IMR-90 (cell line): ENCODE measurements at regions not wholly inside any gene's neighbourhood (a gene's known extent, or its start where the extent isn't known, plus 50 kb on each side); places are given as distances from the start of the nearest gene placed in this dataset.

Experiments
- ATAC-seq: fragments of 200-7000 bp; cut with Tn5 transposase; 2 replicates; pipeline ENCODE4 v1.9.1; 2020; ENCODE audit warnings: low read depth, mild to moderate bottlenecking, moderate library complexity
- BruUV-seq: library from RNA; stranded (reverse); fragments of 400-500 nt; replicated peaks from 2 replicates; lab custom pipeline; 2021; lab: Mats Ljungman, UMichigan
- CTCF ChIA-PET: fragments of 300-600 bp; formaldehyde crosslinking; extraction: SDS; loops from one replicate; lab custom pipeline; 2021; ENCODE audit warnings: antibody characterized with exemption; lab: Yijun Ruan, JAX
- POLR2A ChIA-PET: fragments of 300-600 bp; sonication (Branson Sonifier 250); formaldehyde crosslinking; loops from one replicate; lab custom pipeline; 2022; ENCODE audit warnings: antibody characterized with exemption; ENCODE audit not compliant: unreplicated experiment; lab: Charles Lee
- DNase-seq: peaks from one replicate; pipeline ENCODE4 v3.0.0; 2013
- H2AFZ ChIP-seq: replicated peaks from 2 replicates; pipeline ENCODE3; 2013; ENCODE audit warnings: low read length, mild to moderate bottlenecking; ENCODE audit not compliant: poor library complexity
- H2AK5ac ChIP-seq: 2 replicates; pipeline ENCODE4 v1.6.1; 2013; ENCODE audit warnings: low read depth, low read length, inconsistent platforms
- H2AK9ac ChIP-seq: replicated peaks from 2 replicates; pipeline ENCODE3; 2013; ENCODE audit warnings: mild to moderate bottlenecking, low read depth, low read length, moderate library complexity; ENCODE audit not compliant: poor library complexity
- H2BK120ac ChIP-seq: 2 replicates; pipeline ENCODE4 v1.6.1; 2013; ENCODE audit warnings: low read depth, low read length, inconsistent platforms
- H2BK15ac ChIP-seq: 3 replicates; pipeline ENCODE4 v1.6.1; 2013; ENCODE audit warnings: low read depth, low read length, inconsistent platforms
- H2BK20ac ChIP-seq: 2 replicates; pipeline ENCODE4 v1.6.1; 2013; ENCODE audit warnings: low read depth, mild to moderate bottlenecking, inconsistent platforms, low read length, moderate library complexity
- H2BK5ac ChIP-seq: 2 replicates; pipeline ENCODE4 v1.6.1; 2013; ENCODE audit warnings: mild to moderate bottlenecking, low read depth, low read length, inconsistent platforms; ENCODE audit not compliant: poor library complexity, severe bottlenecking
- H3K14ac ChIP-seq: replicated peaks from 2 replicates; pipeline ENCODE4 v1.6.1; 2013; ENCODE audit warnings: low read depth, low read length, inconsistent platforms
- H3K18ac ChIP-seq: 2 replicates; pipeline ENCODE4 v1.6.1; 2013; ENCODE audit warnings: low read depth, low read length, control low read depth
- H3K23ac ChIP-seq: 2 replicates; pipeline ENCODE4 v1.6.1; 2013; ENCODE audit warnings: low read depth, low read length, inconsistent platforms
- H3K27ac ChIP-seq: 2 replicates; pipeline ENCODE4 v1.5.1; 2013; ENCODE audit warnings: mild to moderate bottlenecking, control low read depth, low read length; ENCODE audit not compliant: insufficient read depth
- H3K27me3 ChIP-seq: 2 replicates; pipeline ENCODE4 v1.6.1; 2013; ENCODE audit warnings: low read length; ENCODE audit not compliant: control insufficient read depth, insufficient read depth
- H3K36me3 ChIP-seq: 2 replicates; pipeline ENCODE4 v1.6.1; 2013; ENCODE audit warnings: low read length, mixed read lengths; ENCODE audit not compliant: control insufficient read depth, insufficient read depth
- H3K4ac ChIP-seq: 2 replicates; pipeline ENCODE4 v1.6.1; 2013; ENCODE audit warnings: low read depth, low read length, inconsistent platforms
- H3K4me1 ChIP-seq: 2 replicates; pipeline ENCODE4 v1.6.1; 2013; ENCODE audit warnings: low read length, mixed read lengths; ENCODE audit not compliant: control insufficient read depth, insufficient read depth
- H3K4me2 ChIP-seq: 2 replicates; pipeline ENCODE4 v1.6.1; 2013; ENCODE audit warnings: low read depth, mild to moderate bottlenecking, control low read depth, low read length, moderate library complexity
- H3K4me3 ChIP-seq: 2 replicates; pipeline ENCODE4 v1.5.1; 2013; ENCODE audit warnings: low read depth, mild to moderate bottlenecking, control low read depth, low read length, moderate library complexity; ENCODE audit not compliant: insufficient read depth
- H3K56ac ChIP-seq: 2 replicates; pipeline ENCODE4 v1.6.1; 2013; ENCODE audit warnings: low read length, inconsistent platforms; ENCODE audit not compliant: insufficient read depth; ENCODE audit errors: extremely low read depth
- H3K79me1 ChIP-seq, 2 experiments: 2 replicates each; pipeline ENCODE4 v1.6.1; 2013; ENCODE audit warnings: low read length in 2 of 2, inconsistent platforms in 1 of 2, low read depth in 1 of 2
- H3K9ac ChIP-seq: 2 replicates; pipeline ENCODE4 v1.6.1; 2013; ENCODE audit warnings: low read depth, low read length, control low read depth
- H3K9me1 ChIP-seq: 2 replicates; pipeline ENCODE4 v1.6.1; 2013; ENCODE audit warnings: low read length, inconsistent platforms; ENCODE audit not compliant: insufficient read depth
- H3K9me3 ChIP-seq: 2 replicates; pipeline ENCODE4 v1.6.1; 2013; ENCODE audit warnings: low read length; ENCODE audit not compliant: control insufficient read depth, insufficient read depth
- H4K20me1 ChIP-seq: 2 replicates; pipeline ENCODE4 v1.6.1; 2013; ENCODE audit warnings: low read length, inconsistent platforms; ENCODE audit not compliant: insufficient read depth
- H4K5ac ChIP-seq: 2 replicates; pipeline ENCODE4 v1.6.1; 2013; ENCODE audit warnings: mild to moderate bottlenecking, low read depth, low read length, control low read depth
- H4K8ac ChIP-seq, 2 experiments: 2 replicates each; pipeline ENCODE4 v1.6.1; 2013; ENCODE audit warnings: low read depth in 2 of 2, low read length in 2 of 2, control low read depth in 1 of 2, inconsistent platforms in 1 of 2
- H4K91ac ChIP-seq: 2 replicates; pipeline ENCODE4 v1.6.1; 2013; ENCODE audit warnings: low read depth, low read length, inconsistent platforms; ENCODE audit not compliant: insufficient read depth
- BHLHE40 ChIP-seq: fragments of 150-350 bp; IDR thresholded peaks from 2 replicates; pipeline ENCODE4 v1.6.1; 2016; ENCODE audit warnings: mild to moderate bottlenecking, low read depth, low read length
- CEBPB ChIP-seq: IDR thresholded peaks from 2 replicates; pipeline ENCODE4 v1.6.1; 2012; ENCODE audit warnings: low read depth, low read length, improper control_type of control experiment
- CHD1 ChIP-seq: IDR thresholded peaks from 2 replicates; pipeline ENCODE4 v1.6.1; 2012; ENCODE audit warnings: low read depth, low read length, improper control_type of control experiment
- FOS ChIP-seq: fragments of 150-350 bp; IDR thresholded peaks from 2 replicates; pipeline ENCODE4 v1.6.1; 2016; ENCODE audit warnings: low read depth, low read length
- MAFK ChIP-seq: IDR thresholded peaks from 2 replicates; pipeline ENCODE4 v1.6.1; 2012; ENCODE audit warnings: low read depth, low read length, improper control_type of control experiment
- MAZ ChIP-seq: IDR thresholded peaks from 2 replicates; pipeline ENCODE4 v1.6.1; 2012; ENCODE audit warnings: low read depth, mild to moderate bottlenecking, low read length, improper control_type of control experiment, moderate library complexity, borderline replicate concordance
- MXI1 ChIP-seq: IDR thresholded peaks from 2 replicates; pipeline ENCODE4 v1.6.1; 2012; ENCODE audit warnings: low read depth, mild to moderate bottlenecking, low read length, moderate library complexity, borderline replicate concordance
- NFE2L2 ChIP-seq: fragments of 150-350 bp; IDR thresholded peaks from 2 replicates; pipeline ENCODE4 v1.6.1; 2016; ENCODE audit warnings: low read depth, mild to moderate bottlenecking, low read length
- POLR2A ChIP-seq: IDR thresholded peaks from 2 replicates; pipeline ENCODE4 v1.6.1; 2012; ENCODE audit warnings: mild to moderate bottlenecking, low read depth, low read length
- RAD21 ChIP-seq: IDR thresholded peaks from 2 replicates; pipeline ENCODE4 v1.6.1; 2012; ENCODE audit warnings: low read length, improper control_type of control experiment
- RCOR1 ChIP-seq: IDR thresholded peaks from 2 replicates; pipeline ENCODE4 v1.6.1; 2012; ENCODE audit warnings: mild to moderate bottlenecking, low read length, improper control_type of control experiment; ENCODE audit not compliant: insufficient replicate concordance
- RFX5 ChIP-seq: IDR thresholded peaks from 2 replicates; pipeline ENCODE4 v1.8.0; 2012; ENCODE audit warnings: low read depth, mild to moderate bottlenecking, low read length, moderate library complexity
- SMC3 ChIP-seq: fragments of 150-350 bp; IDR thresholded peaks from 2 replicates; pipeline ENCODE4 v1.6.1; 2016; ENCODE audit warnings: low read depth, mild to moderate bottlenecking, antibody characterized with exemption, low read length, moderate library complexity
- USF2 ChIP-seq: fragments of 150-350 bp; IDR thresholded peaks from 2 replicates; pipeline ENCODE4 v1.6.1; 2017; ENCODE audit warnings: mild to moderate bottlenecking, antibody characterized with exemption, low read length, low read depth
- dilution Hi-C: fragments of 300-500 bp; cut with HindIII; formaldehyde crosslinking; loops from one replicate; pipeline ENCODE4 v1.14.3; 2018; ENCODE audit warnings: low sequenced_read_pairs; ENCODE audit not compliant: unreplicated experiment
- in situ Hi-C: fragments of 300-500 bp; cut with MboI; formaldehyde crosslinking; loops from 3 replicates; pipeline ENCODE4 v1.14.3; 2019; ENCODE audit warnings: low sequenced_read_pairs, inconsistent platforms, mixed read lengths
- intact Hi-C: fragments of 100-400 bp; cut with micrococcal nuclease; formaldehyde crosslinking; loops from 2 replicates; pipeline ENCODE4 v1.10.0; 2022
- TF ChIP-seq, protein P1 (sequence below): fragments of 150-350 bp; IDR thresholded peaks from 2 replicates; pipeline ENCODE4 v1.6.1; 2016; ENCODE audit warnings: low read depth, mild to moderate bottlenecking, low read length, moderate library complexity, borderline replicate concordance
- TF ChIP-seq, protein P2 (sequence below): conservative IDR thresholded peaks from 2 replicates; pipeline ENCODE4 v1.5.1; 2012; ENCODE audit warnings: mild to moderate bottlenecking, low read depth, low read length, improper control_type of control experiment

GRCh38 chr6:145340256-145340655 is 395.1 kb downstream of the EPM2A start:
- no peak overlapping the region for H4K5ac ChIP-seq
- H3K4me1 ChIP-seq: no peaks in the 10 kb centered on the region
- H3K27me3 ChIP-seq: no peaks in the 10 kb centered on the region
- no peak overlapping the region for H3K27ac ChIP-seq
- no peak for DNase-seq
- H3K4me2 ChIP-seq: no peak overlapping the region
- H4K8ac ChIP-seq: no peak overlapping the region
- POLR2A ChIA-PET: no interaction called here
- no peaks in the 10 kb centered on the region for H3K9me1 ChIP-seq
- H2BK5ac ChIP-seq: no peak overlapping the region
- H3K9me3 ChIP-seq: no peaks in the 10 kb centered on the region
- H3K23ac ChIP-seq: no peak overlapping the region
- no peak overlapping the region for H3K9ac ChIP-seq
- CTCF ChIA-PET: no interaction called here
- no peak overlapping the region for H4K91ac ChIP-seq
- no peak overlapping the region for H2AK9ac ChIP-seq
- H3K4ac ChIP-seq: no peak overlapping the region
- no peak overlapping the region for H3K18ac ChIP-seq
- no peak overlapping the region for H3K14ac ChIP-seq
- H3K79me1 ChIP-seq: no peaks in the 10 kb centered on the region
- dilution Hi-C loops (no loop called here), in situ Hi-C loops (no loop called here), intact Hi-C loops (no loop called here)
- H2AK5ac ChIP-seq: no peak overlapping the region
- no peak for TF ChIP-seq MAFK
- TF ChIP-seq MXI1: no peak
- TF ChIP-seq NFE2L2: no peak
- TF ChIP-seq RAD21: no peak
- no peak for TF ChIP-seq USF2
- no peak for TF ChIP-seq CEBPB
- no peak for TF ChIP-seq SMC3
- TF ChIP-seq, protein P1, sequence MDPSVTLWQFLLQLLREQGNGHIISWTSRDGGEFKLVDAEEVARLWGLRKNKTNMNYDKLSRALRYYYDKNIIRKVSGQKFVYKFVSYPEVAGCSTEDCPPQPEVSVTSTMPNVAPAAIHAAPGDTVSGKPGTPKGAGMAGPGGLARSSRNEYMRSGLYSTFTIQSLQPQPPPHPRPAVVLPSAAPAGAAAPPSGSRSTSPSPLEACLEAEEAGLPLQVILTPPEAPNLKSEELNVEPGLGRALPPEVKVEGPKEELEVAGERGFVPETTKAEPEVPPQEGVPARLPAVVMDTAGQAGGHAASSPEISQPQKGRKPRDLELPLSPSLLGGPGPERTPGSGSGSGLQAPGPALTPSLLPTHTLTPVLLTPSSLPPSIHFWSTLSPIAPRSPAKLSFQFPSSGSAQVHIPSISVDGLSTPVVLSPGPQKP: no peak
- no peak for TF ChIP-seq FOS
- TF ChIP-seq RCOR1: no peak
- no peak for TF ChIP-seq RFX5
- no peak for TF ChIP-seq POLR2A
- TF ChIP-seq, protein P2, sequence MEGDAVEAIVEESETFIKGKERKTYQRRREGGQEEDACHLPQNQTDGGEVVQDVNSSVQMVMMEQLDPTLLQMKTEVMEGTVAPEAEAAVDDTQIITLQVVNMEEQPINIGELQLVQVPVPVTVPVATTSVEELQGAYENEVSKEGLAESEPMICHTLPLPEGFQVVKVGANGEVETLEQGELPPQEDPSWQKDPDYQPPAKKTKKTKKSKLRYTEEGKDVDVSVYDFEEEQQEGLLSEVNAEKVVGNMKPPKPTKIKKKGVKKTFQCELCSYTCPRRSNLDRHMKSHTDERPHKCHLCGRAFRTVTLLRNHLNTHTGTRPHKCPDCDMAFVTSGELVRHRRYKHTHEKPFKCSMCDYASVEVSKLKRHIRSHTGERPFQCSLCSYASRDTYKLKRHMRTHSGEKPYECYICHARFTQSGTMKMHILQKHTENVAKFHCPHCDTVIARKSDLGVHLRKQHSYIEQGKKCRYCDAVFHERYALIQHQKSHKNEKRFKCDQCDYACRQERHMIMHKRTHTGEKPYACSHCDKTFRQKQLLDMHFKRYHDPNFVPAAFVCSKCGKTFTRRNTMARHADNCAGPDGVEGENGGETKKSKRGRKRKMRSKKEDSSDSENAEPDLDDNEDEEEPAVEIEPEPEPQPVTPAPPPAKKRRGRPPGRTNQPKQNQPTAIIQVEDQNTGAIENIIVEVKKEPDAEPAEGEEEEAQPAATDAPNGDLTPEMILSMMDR: no peak
- no peak for TF ChIP-seq MAZ
- TF ChIP-seq CHD1: no peak
- no peak for TF ChIP-seq BHLHE40
- H2AFZ ChIP-seq: no peak overlapping the region
- no peak overlapping the region for H2BK120ac ChIP-seq
- no peaks in the 10 kb centered on the region for H3K36me3 ChIP-seq
- H4K20me1 ChIP-seq: no peaks in the 10 kb centered on the region
- BruUV-seq: no TSS peak
- no peak overlapping the region for H2BK20ac ChIP-seq
- ATAC-seq: no peak
- no peak overlapping the region for H2BK15ac ChIP-seq
- H3K4me3 ChIP-seq: no peak overlapping the region
- H3K56ac ChIP-seq: no peak overlapping the region
